ENCODE measurements at regions not wholly inside any gene's neighbourhood (a gene's known extent, or its start where the extent isn't known, plus 50 kb on each side); places are given as distances from the start of the nearest gene placed in this dataset.

DNA sequence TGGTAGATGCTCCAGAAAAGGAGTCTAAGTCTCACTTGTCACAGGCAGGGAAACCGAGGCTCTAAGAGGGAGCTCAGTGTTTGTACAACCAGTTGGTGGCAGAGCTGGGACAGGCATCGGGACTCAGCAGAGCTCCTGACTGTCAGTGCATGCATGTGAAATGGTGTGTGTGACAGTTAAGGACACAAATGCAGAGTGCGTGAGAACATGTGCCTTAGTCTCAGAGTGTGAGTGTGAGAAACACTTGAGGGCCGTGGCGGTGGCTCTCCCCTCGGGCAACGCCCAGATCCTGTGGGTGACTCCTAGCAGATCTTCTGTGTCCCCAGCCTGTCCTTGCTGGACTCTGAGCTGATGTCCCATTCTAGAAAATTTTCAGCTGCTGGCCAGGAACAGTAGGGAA, 362.6 kb downstream of the MATN1 start:
- H3K4me3 ChIP-seq: no peak overlapping the region
- no peaks in the 10 kb centered on the region for H3K36me3 ChIP-seq
- 55 to 71% (median 64%) methylated on average over 6 to 7 of the region's 7 CpGs for WGBS, 5 donors
- no peak for DNase-seq
- TF ChIP-seq POLR2A (IDR thresholded peaks at IDR 0.05): no peak
- TF ChIP-seq, protein P1, sequence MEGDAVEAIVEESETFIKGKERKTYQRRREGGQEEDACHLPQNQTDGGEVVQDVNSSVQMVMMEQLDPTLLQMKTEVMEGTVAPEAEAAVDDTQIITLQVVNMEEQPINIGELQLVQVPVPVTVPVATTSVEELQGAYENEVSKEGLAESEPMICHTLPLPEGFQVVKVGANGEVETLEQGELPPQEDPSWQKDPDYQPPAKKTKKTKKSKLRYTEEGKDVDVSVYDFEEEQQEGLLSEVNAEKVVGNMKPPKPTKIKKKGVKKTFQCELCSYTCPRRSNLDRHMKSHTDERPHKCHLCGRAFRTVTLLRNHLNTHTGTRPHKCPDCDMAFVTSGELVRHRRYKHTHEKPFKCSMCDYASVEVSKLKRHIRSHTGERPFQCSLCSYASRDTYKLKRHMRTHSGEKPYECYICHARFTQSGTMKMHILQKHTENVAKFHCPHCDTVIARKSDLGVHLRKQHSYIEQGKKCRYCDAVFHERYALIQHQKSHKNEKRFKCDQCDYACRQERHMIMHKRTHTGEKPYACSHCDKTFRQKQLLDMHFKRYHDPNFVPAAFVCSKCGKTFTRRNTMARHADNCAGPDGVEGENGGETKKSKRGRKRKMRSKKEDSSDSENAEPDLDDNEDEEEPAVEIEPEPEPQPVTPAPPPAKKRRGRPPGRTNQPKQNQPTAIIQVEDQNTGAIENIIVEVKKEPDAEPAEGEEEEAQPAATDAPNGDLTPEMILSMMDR (IDR thresholded peaks at IDR 0.05 in 8 of 11, conservative IDR thresholded peaks at IDR 0.05 in 3 of 11): no peak
- TF ChIP-seq POLR2AphosphoS5 (IDR thresholded peaks at IDR 0.05): no peak
- H3K9me3 ChIP-seq: no peaks in the 10 kb centered on the region
- intact Hi-C loops (cut with DNase I; ENCODE audit: low total_unique reads): no loop called here
- no peak overlapping the region for H3K27ac ChIP-seq
- no peaks in the 10 kb centered on the region for H3K4me1 ChIP-seq
- H3K27me3 ChIP-seq (replicated peaks in 1 of 7): peaks cover 0 to 57% (median 0%) of the 10 kb centered on the region in 7 donors

DNA sequence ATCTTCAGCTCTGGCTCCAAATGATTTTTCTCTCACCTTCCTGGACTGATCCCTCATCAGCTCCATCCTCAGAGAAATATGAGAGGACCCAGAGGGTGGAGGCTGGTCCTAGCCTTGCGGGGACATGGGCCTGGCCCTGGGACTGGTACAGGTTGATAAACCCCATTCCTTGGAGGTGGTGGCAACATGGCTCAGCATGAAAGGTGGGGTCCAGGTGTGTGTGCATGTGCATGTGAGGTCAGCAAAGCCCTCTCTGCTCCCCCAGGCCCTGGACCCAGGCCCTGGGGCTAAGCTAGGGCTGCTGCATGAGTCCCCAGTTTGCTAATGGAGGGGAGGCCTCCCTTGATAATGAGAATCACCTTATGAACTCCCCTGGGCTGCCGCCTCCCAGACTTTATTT, 363.1 kb downstream of the MATN1 start:
- no peak for TF ChIP-seq POLR2A (IDR thresholded peaks at IDR 0.05)
- TF ChIP-seq, protein P1 (IDR thresholded peaks at IDR 0.05 in 8 of 11, conservative IDR thresholded peaks at IDR 0.05 in 3 of 11): no peak
- intact Hi-C loops (cut with DNase I; ENCODE audit: low total_unique reads): no loop called here
- Histone ChIP-seq H3K27me3 (replicated peaks in 1 of 7) (peaks cover 0 to 61% (median 0%) of the 10 kb centered on the region in 7 donors), H3K4me3 (no peak overlapping the region), H3K9me3 (no peaks in the 10 kb centered on the region), H3K27ac (no peak overlapping the region), H3K36me3 (no peaks in the 10 kb centered on the region), H3K4me1 (no peaks in the 10 kb centered on the region)
- DNase-seq: no peak
- WGBS, 5 donors: 80 to 96% (median 86%) methylated on average over 1 to 2 of the region's 2 CpGs

- TF ChIP-seq, protein P1 (IDR thresholded peaks at IDR 0.05 in 8 of 11, conservative IDR thresholded peaks at IDR 0.05 in 3 of 11): no peak
- no peak for TF ChIP-seq POLR2A (IDR thresholded peaks at IDR 0.05)
- no peak for TF ChIP-seq POLR2AphosphoS5 (IDR thresholded peaks at IDR 0.05)
Measured at GRCh38 chr1:30359539-30360220, 363.7 kb downstream of the MATN1 start.

DNA sequence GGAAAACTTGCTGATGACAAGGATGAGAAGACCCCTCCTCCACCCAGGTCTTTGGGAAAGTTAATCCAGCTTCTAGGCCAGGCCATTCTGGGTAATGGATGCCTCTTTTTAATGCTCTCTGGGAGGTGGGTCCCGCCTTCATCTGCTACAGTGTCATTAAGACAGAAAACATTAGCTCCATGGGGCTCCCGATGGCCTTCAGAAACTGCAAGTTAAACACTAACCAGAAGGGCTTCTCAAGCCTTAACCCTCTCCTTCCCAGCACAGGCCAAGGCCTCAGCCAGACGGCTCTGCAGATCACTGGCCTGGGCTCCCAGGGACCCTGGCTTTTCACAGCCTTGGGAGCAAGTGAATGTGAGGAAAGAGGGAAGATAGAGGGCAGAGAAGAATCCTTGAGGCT, 364.9 kb downstream of the MATN1 start:
- no peak for DNase-seq
- TF ChIP-seq, protein P1 (IDR thresholded peaks at IDR 0.05 in 8 of 11, conservative IDR thresholded peaks at IDR 0.05 in 3 of 11): no peak
- TF ChIP-seq POLR2AphosphoS5 (IDR thresholded peaks at IDR 0.05) (no peak), POLR2A (IDR thresholded peaks at IDR 0.05) (no peak)
- peaks cover 0 to 66% (median 0%) of the 10 kb centered on the region in 7 donors for H3K27me3 ChIP-seq (replicated peaks in 1 of 7)
- 39 to 43% (median 41%) methylated on average over 3 of the region's 3 CpGs for WGBS, 5 donors
- intact Hi-C loops (cut with DNase I; ENCODE audit: low total_unique reads): no loop called here
- no peak overlapping the region for H3K4me3 ChIP-seq
- H3K9me3 ChIP-seq: no peaks in the 10 kb centered on the region
- no peaks in the 10 kb centered on the region for H3K4me1 ChIP-seq
- no peaks in the 10 kb centered on the region for H3K36me3 ChIP-seq
- H3K27ac ChIP-seq: no peak overlapping the region

More at GRCh38 chr1:30359539-30360220, 363.7 kb downstream of the MATN1 start:
- Histone ChIP-seq H3K4me1 (no peaks in the 10 kb centered on the region), H3K27ac (no peak overlapping the region), H3K36me3 (no peaks in the 10 kb centered on the region), H3K4me3 (no peak overlapping the region), H3K9me3 (no peaks in the 10 kb centered on the region), H3K27me3 (replicated peaks in 1 of 7) (peaks cover 0 to 62% (median 0%) of the 10 kb centered on the region in 7 donors)
- no peak for DNase-seq
- WGBS, 5 donors: 61 to 74% (median 71%) methylated on average over 11 to 12 of the region's 12 CpGs
- intact Hi-C loops (cut with DNase I; ENCODE audit: low total_unique reads): no loop called here

Data from spleen (tissue), 11 donors.